Endothelial cell of umbilical vein (primary cell): ENCODE measurements at regions not wholly inside any gene's neighbourhood (a gene's known extent, or its start where the extent isn't known, plus 50 kb on each side); places are given as distances from the start of the nearest gene placed in this dataset.

ENCODE experiments used
- CTCF ChIP-seq, 2 donors: IDR thresholded peaks; 1 replicate in 1 of 2; 2 replicates in 1 of 2; pipeline ENCODE4 v1.5.1; 2011; ENCODE audit warnings: low read length in 2 of 2, mild to moderate bottlenecking in 2 of 2, moderate library complexity in 2 of 2, control low read depth in 1 of 2, inconsistent platforms in 1 of 2, low read depth in 1 of 2; ENCODE audit not compliant: insufficient read depth in 1 of 2; ENCODE audit errors: extremely low read depth in 1 of 2
- EZH2 ChIP-seq: IDR thresholded peaks from 2 replicates; pipeline ENCODE4 v1.6.1; 2012; ENCODE audit warnings: borderline replicate concordance, low read depth, mild to moderate bottlenecking, moderate library complexity, low read length, inconsistent platforms; ENCODE audit not compliant: severe bottlenecking
- FOS ChIP-seq: IDR thresholded peaks from 2 replicates; pipeline ENCODE4 v1.6.1; 2011; ENCODE audit warnings: mild to moderate bottlenecking, low read length, moderate library complexity, borderline replicate concordance; ENCODE audit not compliant: insufficient read depth
- GATA2 ChIP-seq: IDR thresholded peaks from 2 replicates; pipeline ENCODE4 v1.7.0; 2011; ENCODE audit warnings: low read depth, mild to moderate bottlenecking, moderate library complexity, mixed read lengths, low read length; ENCODE audit not compliant: insufficient read length, insufficient read depth
- JUN ChIP-seq: IDR thresholded peaks from 2 replicates; pipeline ENCODE4 v1.6.1; 2011; ENCODE audit warnings: borderline replicate concordance, low read depth; ENCODE audit not compliant: insufficient read length, insufficient read depth
- MAX ChIP-seq: IDR thresholded peaks from 2 replicates; pipeline ENCODE4 v1.6.1; 2011; ENCODE audit not compliant: insufficient read depth, insufficient read length
- MYC ChIP-seq: IDR thresholded peaks from one replicate; pipeline ENCODE4 v1.6.1; 2011; ENCODE audit warnings: mild to moderate bottlenecking, low read depth, low read length
- POLR2A ChIP-seq: IDR thresholded peaks from 2 replicates; pipeline ENCODE4 v1.6.1; 2012; ENCODE audit warnings: low read depth, mild to moderate bottlenecking, control low read depth, low read length
- POLR2AphosphoS5 ChIP-seq: IDR thresholded peaks from 2 replicates; pipeline ENCODE4 v1.6.1; 2012; ENCODE audit warnings: low read depth, mild to moderate bottlenecking, control low read depth, low read length, moderate library complexity; ENCODE audit not compliant: insufficient read depth

- TF ChIP-seq CTCF (IDR thresholded peaks at IDR 0.05; ENCODE audit: extremely low read depth in 1 of 2, insufficient read depth in 1 of 2, low read depth in 1 of 2, low read length in 2 of 2) (no peak), POLR2AphosphoS5 (no peak), JUN (no peak), EZH2 (no peak), POLR2A (no peak), MYC (no peak), FOS (no peak), MAX (no peak), GATA2 (no peak)
Observed at GRCh38 chr18:1229634-1230033, 325.0 kb downstream of the ADCYAP1 start.
